ENCODE measurements at regions not wholly inside any gene's neighbourhood (a gene's known extent, or its start where the extent isn't known, plus 50 kb on each side); places are given as distances from the start of the nearest gene placed in this dataset.

GRCh38 chr7:138309186-138309585 is 150.9 kb upstream of the TRIM24 start:
- TF ChIP-seq SIN3A (IDR thresholded peaks at IDR 0.05; ENCODE audit: borderline replicate concordance, insufficient read depth, low read length) (no peak), POLR2AphosphoS5 (IDR thresholded peaks at IDR 0.05; ENCODE audit: low read depth, low read length) (no peak), FOXP2 (optimal IDR thresholded peaks at IDR 0.05; ENCODE audit: borderline replicate concordance, extremely low read depth, extremely low read length, insufficient read depth) (no peak), REST (IDR thresholded peaks at IDR 0.05; ENCODE audit: insufficient read depth in 1 of 2, low read depth in 2 of 2, low read length in 2 of 2) (no peak), TAF1 (IDR thresholded peaks at IDR 0.05; ENCODE audit: borderline replicate concordance, insufficient read depth, low read length) (no peak)

- TF ChIP-seq TAF1 (IDR thresholded peaks at IDR 0.05; ENCODE audit: borderline replicate concordance, insufficient read depth, low read length) (no peak), FOXP2 (optimal IDR thresholded peaks at IDR 0.05; ENCODE audit: borderline replicate concordance, extremely low read depth, extremely low read length, insufficient read depth) (no peak), SIN3A (IDR thresholded peaks at IDR 0.05; ENCODE audit: borderline replicate concordance, insufficient read depth, low read length) (no peak), REST (IDR thresholded peaks at IDR 0.05; ENCODE audit: insufficient read depth in 1 of 2, low read depth in 2 of 2, low read length in 2 of 2) (no peak), POLR2AphosphoS5 (IDR thresholded peaks at IDR 0.05; ENCODE audit: low read depth, low read length) (no peak)
These were observed 146.3 kb upstream of the TRIM24 start for GRCh38 chr7:138313829-138314178.

GRCh38 chr7:138316421-138317043 is 143.5 kb upstream of the TRIM24 start:
- TF ChIP-seq SIN3A (IDR thresholded peaks at IDR 0.05; ENCODE audit: borderline replicate concordance, insufficient read depth, low read length) (no peak), TAF1 (IDR thresholded peaks at IDR 0.05; ENCODE audit: borderline replicate concordance, insufficient read depth, low read length) (no peak), POLR2AphosphoS5 (IDR thresholded peaks at IDR 0.05; ENCODE audit: low read depth, low read length) (no peak), REST (IDR thresholded peaks at IDR 0.05; ENCODE audit: insufficient read depth in 1 of 2, low read depth in 2 of 2, low read length in 2 of 2) (no peak), FOXP2 (optimal IDR thresholded peaks at IDR 0.05; ENCODE audit: borderline replicate concordance, extremely low read depth, extremely low read length, insufficient read depth) (no peak)

- no peak for TF ChIP-seq TAF1 (IDR thresholded peaks at IDR 0.05; ENCODE audit: borderline replicate concordance, insufficient read depth, low read length)
- TF ChIP-seq SIN3A (IDR thresholded peaks at IDR 0.05; ENCODE audit: borderline replicate concordance, insufficient read depth, low read length), result no peak
- TF ChIP-seq FOXP2 (optimal IDR thresholded peaks at IDR 0.05; ENCODE audit: borderline replicate concordance, extremely low read depth, extremely low read length, insufficient read depth), result no peak
- TF ChIP-seq REST (IDR thresholded peaks at IDR 0.05; ENCODE audit: insufficient read depth in 1 of 2, low read depth in 2 of 2, low read length in 2 of 2), result no peak
- no peak for TF ChIP-seq POLR2AphosphoS5 (IDR thresholded peaks at IDR 0.05; ENCODE audit: low read depth, low read length)
These were observed 142.9 kb upstream of the TRIM24 start for GRCh38 chr7:138317044-138317596.
